GM19023 (cell line): ENCODE measurements at regions not wholly inside any gene's neighbourhood (a gene's known extent, or its start where the extent isn't known, plus 50 kb on each side); places are given as distances from the start of the nearest gene placed in this dataset.

Experiments used
- ATAC-seq: cut with Tn5 transposase; IDR thresholded peaks from one replicate; pipeline ENCODE4 v1.9.1; 2021; ENCODE audit warnings: mild to moderate bottlenecking, moderate library complexity; ENCODE audit not compliant: unreplicated experiment

DNA sequence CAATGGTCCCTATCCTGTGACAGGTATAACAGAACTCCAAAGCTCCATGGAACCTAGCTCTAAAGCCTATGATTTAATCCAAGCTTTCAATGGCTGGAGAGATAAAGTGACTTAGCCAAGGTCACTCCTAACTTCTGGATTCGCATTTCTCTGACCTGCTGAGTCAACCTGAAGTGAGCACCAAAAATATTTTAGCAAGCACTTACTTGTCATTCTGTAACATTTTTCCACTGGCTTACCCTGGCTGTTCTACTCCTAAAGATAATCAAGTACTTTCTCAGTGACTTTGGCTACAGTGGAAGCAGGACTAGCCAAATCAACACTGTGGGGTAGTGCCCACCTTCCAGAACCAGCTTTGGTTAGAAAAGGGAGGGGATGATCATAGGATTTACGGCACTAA, 188.3 kb downstream of the OGFRL1 start:
- no peak for ATAC-seq

DNA sequence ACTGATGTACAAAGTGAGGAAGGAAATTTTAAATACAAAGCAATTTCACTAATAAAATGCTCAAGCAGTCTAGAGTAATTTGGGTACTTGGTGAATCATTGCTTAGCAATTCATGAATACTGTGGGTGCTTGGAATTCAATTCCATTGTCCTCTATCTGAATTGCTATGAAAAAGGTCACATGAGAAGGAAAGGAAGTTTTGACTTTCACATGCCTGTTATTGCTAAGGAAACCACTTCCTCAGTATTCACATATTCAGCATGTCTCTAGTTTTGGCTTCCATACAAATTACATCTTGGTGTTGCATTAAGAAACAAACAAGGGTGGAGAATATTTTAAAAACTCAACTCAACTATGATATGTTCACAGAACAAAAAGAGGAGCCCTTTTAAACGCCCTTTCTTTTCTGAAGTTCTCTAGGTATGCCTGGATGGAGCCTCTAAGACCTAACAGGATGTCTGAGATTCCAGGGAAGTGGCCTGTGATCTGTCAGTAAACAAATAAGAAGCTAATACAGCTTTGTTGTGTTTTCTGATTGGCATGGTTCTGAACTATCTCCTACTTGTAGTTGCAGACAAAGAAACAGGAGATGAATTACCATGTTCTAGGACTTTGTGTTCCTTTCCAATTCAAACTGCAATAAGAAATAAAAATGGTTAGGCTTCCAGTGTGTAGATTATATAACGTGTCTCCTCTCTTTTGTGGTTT, 190.4 kb downstream of the OGFRL1 start:
- no peak for ATAC-seq

DNA sequence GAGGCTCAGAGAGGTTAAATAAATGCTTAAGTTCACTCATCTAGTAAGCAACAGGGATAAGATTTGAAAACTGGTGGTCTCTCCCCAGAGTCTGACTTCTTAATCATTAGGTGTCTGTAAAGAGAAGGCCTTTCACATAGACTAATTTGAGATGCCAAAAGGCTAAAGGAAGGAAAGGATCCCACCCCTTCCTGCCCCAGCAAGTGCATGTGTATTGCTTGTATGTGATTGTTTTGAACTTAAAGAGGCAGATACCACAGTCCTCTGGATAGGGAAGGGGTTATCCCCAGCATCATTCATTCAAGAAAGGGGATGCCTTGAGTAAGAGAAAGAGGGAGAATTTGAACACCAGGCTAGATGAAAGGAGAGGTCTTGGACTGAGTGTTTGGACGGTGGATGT, 192.0 kb downstream of the OGFRL1 start:
- no peak for ATAC-seq

DNA sequence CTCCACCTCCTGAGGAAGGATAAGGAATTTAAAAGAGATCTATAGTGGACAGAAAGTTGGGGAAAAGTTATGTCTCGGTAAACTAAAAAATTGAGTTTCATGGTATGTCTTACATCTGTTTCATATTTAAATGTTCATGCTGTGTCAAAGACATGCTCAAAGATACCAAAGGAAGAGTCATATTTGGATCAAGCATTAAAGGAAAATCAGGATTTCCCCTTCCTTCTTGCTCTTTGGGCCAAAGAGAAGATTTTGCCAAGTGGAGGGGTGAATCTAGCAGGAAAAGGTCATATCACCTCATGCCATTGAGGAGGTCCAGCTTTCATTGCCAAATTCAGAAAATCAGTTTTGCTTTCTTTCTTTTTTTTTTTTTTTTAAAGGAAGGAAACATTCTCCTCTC, 192.4 kb downstream of the OGFRL1 start:
- no peak for ATAC-seq

DNA sequence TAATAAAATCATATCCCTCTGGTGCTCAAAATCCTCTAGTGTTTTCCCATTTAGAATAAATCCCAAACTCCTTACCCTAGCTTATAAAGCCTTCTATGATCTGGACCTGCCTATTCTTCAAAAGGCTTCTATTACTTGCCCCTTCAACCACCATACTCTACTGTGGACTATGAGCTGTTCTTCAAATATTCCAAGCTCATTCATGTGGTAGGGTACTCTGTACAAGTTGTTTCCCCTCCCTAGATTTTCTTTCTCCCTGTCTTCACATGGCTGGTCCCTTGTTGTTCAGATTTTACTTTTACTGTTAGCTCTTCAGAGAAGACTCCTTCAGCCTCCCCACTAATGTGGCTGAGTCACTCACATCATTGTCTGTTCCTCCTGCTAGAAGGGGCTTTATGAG, 193.2 kb downstream of the OGFRL1 start:
- ATAC-seq = no peak

DNA sequence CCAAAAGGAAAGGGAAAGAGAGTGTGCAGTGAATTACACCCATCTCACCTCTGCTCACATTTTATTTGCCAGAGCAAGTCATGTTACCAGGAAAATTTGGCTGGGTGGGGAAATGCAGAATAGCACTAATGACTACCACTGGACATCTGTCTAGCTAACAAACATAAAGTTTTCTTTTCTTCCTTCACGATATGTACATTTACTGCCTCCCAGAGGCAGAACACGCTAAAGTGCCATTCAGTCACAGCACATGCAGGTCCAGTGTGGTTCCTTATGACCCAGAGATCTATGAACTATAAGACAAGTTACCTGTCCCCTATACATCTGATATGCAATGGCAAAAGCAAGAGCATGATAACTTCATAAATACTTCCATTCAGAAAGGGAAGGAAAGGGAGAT, 194.1 kb downstream of the OGFRL1 start:
- no peak for ATAC-seq

DNA sequence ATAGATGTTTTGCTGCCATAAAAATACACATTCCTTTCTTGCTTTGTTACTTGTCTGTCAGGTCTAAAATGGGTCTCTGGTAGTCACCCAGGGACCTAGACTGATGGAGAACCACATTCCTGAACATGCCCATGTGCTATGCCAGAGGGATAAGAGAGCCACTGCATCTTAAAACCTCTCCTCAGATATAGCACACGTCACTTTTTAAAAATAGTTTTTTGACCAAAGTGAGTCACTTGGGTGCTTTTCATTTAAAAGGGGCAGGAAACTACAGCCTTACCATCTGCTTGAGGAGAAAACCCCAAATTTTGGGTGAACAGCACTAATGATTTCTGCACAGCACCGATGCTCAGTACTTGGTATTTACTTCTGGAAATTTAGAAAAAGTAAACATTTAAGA, 197.8 kb downstream of the OGFRL1 start:
- no peak for ATAC-seq

DNA sequence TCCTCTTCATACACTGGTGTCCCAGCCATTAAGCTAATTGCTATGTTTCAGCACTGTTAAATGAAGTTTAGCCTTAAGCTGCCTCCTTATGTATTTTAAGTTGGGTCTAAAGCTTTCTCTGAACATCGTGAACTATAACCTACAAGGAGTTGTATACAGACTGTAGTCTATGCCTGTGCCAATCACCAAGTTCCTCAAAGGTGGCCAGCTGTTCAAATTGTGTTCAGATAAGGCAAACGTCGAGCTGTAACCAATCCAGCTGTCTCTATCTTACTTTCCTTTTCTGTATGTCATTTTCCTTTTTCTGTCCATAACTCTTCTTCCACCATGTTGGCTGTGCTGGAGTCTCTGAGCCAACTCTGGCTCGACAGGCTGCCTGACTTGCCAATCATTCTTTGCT, 199.6 kb downstream of the OGFRL1 start:
- peak; percentile 51 for ATAC-seq

DNA sequence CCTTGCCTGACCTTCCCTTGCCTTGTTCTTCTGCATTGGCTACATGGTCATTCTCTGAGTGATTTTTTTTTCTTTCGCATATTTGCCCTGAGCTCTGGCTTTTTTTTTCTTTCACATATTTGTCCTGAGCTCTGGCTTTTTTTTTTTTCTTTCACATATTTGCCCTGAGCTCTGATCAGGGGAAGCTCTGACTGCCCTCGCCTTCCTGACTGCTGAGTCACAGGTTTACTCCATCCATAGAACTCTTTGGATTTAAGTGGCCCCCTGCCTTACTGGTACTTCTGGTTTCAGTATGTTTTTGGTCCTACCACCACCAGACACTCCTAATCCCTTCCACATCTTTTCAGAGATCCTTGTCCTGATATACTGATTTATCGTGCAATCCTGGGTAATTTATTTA, 201.1 kb downstream of the OGFRL1 start:
- no peak for ATAC-seq

DNA sequence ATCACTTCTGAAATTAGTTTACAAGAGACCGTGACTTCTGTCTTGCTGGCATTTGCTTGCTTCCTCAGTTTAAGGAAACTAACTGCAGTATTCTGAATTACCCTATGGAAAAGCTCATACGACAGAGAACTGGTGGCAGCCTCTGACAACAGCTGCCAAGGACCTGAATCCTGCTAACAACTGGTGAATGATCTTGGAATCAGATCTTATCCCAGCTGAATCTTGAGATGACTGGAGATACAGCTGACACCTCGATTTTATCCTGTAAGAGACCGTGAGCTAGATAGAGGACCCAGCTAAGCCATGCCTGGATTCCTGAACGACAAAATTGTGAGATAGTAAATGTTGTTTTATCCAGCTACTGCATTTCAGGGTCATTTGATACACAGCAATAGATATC, 202.3 kb downstream of the OGFRL1 start:
- ATAC-seq = no peak

DNA sequence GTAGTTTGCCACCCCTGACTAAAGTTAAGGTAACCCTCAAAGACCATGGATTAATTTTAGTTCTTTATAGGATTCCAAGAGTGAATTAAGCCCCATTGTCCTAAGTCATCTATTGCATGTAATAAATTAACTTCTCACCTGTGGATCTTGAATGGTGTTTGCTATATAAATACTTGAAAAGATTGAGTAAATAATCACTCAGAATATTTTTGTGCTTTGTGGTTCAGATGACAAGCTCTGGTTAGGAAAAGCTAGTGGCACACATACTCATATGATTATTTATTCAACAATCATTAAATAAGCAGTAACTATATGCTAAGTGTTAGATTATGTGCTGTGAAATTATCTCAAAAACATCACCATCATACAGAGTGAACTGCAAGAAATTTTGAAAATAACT, 203.2 kb downstream of the OGFRL1 start:
- no peak for ATAC-seq

DNA sequence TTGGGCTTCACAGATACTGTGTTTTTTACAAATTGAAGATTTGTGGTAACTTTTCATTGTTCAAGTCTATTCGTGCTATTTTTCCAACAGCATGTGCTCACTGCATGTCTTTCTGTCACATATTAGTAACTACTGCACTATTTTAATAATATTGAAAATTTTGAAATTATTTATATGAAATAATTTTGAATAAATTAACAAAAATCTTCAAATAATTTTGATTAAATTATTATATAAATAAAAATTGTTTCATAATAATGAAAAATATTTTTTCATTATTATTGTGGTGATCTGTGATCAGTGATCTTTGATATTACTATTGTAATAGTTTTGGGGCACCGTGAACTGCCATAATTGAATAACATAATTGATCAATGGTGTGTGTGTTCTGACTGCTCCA, 204.1 kb downstream of the OGFRL1 start:
- no peak for ATAC-seq

DNA sequence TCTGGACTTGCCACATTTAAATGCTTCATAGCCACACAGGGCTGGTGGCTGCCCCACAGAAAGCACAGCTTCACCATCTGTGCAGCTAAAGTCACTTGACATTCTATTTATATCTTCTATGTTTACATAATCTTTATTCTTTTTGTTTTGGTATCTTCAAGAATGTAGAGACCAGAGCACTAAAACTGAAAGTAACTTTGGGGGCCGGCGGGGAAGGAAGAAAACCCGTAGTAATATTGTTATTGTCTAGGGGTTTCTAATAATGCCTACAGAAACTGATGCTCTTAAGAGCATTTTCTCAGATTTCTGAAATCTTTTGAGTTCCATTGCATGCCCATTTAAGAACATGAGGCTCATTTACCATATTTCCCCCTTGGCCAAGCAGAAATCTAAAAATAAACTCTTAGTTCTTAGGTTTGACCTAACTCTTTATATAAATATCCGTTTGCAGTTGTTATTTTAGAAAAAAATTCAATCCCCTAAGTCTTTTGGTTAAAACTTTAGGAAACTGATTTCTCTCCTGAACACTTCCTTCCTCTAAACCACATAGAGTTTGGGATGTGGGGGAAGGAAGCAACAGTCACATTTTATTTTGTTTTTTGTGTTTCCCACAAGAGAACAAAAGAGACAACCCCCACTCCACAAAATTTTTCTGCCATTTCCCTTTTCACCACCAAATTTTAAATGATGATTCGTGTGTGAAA, 207.6 kb downstream of the OGFRL1 start:
- ATAC-seq = peak; percentile 100

DNA sequence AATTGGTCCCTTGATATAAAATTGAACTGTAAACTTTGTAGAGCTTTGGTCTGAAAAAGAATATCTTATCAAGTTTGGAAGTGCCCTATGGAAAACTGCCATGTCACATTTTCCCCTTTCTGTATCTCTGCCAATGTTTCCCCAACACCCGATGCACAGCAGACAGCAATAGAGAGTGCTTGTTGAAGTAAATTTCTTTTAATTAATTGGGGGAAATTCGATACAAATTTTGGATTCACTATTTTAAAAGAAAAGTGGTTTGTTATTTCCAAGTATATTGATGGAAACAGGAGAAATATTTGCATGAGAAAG, 208.1 kb downstream of the OGFRL1 start:
- ATAC-seq = no peak

DNA sequence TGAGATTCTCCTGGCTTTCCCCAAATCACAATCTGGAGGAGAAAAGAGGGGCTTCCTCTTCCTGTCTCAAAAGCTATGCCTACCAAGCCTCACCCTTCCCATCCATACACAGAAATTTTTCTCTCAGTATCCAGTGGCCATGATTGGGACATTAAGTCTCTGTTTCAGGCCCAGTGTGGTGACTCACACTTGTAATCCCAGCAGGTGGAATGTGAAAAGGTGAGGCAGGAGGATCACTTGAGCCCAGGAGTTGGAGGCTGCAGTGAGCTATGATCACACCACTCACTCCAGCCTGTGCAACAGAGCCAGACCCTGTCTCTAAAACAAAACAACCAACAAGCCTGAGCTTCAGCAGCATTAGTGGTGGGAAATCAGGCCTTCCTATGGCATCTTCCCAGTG, 210.0 kb downstream of the OGFRL1 start:
- ATAC-seq = no peak

DNA sequence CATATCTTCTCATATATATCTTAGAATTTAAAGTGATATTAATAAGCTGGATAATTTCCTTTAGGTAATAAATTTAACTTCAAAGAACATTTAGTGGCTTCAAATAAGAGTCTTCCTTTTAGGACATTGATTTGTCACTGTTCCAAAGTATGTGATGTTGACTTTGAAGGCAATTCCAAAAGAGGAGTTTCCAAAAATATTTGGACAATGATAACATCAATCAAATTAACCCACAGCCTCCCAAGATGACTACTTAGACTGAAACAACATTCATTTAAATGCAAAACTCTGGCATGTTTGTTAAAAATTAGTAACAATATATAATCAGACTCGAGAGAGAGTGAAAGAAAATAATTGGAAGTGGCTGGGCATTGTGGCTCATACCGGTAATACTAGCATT, 211.1 kb downstream of the OGFRL1 start:
- ATAC-seq = no peak

DNA sequence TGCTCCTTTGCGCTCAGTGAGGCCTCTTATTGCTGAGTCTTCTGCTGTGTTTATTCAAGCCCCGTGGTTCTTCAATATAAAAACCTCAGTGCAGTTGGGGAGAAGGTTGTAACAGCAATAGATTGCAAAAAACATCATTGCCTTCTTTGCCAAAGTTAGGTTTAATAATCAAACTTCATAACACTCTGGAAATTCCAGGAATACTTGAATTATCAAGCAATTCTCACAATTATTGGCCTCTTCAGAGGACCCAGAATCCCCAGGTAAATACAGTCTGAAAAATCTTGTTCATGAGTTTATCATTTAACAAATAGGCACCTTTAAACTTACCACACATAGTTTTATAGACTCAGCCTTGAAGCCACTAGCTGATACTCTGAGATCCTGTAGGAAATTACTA, 213.6 kb downstream of the OGFRL1 start:
- no peak for ATAC-seq

DNA sequence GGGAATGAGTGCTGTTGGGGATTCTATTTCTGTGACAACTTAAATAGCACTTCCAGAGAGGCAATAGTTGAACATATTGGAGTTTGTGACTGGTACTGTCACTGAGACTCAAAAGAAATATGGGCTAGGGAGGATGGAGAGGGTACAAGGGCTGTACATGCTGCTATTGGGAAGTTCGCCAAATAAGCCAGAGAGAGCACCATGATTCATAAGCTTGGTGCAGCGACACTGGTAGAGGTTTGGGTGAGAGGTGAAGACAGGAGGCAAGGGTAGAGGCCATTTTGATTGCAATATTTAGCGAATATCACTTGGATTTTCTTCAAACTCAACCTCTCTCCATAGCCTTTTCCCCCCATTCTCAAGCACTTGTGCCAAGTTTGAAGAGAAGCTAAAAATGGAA, 214.3 kb downstream of the OGFRL1 start:
- ATAC-seq = no peak

DNA sequence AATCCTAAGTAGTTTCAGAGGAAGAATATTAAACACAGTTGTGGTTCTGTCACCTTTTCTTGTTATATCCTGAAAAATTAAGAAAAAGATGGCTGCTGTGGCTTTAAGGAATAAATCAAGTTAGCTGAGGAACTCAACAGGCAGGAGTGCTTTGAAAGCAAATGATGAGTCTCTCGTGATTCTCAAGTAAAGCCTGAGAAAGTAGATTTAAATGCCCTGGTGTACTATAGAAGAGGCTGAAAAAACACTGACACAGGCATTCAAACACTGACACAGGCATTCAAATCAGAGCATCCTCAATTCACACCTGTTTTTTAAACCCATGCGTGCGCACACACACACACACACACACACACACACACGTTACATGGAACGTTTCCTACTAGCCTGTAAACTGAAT, 218.6 kb downstream of the OGFRL1 start:
- no peak for ATAC-seq

DNA sequence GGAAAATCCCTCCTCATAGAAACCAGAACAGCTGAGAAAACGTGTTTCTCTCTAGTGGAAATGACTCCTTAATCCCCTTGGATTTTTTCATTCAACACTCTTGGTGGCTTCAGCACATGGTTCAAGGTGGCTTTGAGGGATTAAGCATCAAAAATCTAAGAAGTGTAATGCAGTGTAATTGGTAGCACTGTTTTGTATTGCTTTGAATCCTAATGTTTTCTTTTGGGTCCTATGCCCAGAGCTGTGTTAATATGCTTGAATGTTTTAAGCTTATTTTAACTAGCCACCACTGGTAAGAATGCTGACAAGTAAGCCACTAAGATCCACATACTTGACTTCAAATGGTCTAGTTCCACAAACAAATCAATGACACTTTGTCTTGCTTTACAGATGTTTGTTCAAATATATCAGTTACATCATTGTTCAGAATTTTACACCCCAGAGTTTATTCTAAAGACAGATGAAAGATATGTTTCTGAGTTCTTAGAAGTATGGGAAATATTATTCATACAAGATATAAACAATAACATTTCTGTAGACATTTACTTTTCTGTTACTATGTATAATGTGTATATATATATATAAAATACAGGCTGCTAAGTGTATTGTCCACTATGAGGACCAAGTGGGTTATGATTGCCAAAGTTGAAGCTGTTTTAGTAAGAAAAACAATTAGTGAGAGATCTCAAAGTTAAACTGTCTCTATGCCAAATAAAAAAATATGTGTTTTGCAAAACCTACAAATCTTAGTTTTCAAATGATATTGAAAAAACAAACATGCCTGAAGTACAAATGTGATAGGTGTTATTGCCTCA, 220.8 kb downstream of the OGFRL1 start:
- no peak for ATAC-seq

DNA sequence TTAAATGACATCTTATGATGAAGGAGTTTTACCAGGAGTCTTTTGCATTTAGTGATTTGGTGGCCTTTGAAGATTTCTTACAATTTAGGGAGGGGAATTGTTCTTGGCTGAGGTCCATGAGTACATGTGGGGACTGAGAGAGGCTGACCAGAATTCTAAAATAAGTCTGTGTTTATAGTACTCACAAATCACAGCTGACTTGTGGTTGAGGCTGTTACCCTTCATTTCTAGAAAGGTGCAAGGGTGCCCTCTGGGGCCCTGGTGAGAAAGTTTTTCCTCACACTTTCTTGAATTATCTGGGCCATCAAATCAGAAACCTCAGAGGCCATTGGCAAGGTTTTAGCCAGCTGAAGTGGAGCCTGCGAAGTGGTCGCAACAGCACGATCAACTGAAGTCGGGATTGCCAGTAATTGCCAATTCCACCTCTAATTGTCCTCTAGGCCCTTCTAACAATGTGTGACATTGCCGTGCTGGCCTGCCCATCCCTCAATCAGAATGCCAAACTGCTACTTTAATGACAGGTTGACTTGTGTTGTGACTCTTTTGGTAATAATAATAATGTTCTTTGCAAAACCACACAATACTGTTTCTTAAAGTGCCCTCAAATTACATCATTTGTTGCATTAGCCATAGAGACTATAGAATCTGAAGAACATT, 221.6 kb downstream of the OGFRL1 start:
- peak; percentile 89 for ATAC-seq

DNA sequence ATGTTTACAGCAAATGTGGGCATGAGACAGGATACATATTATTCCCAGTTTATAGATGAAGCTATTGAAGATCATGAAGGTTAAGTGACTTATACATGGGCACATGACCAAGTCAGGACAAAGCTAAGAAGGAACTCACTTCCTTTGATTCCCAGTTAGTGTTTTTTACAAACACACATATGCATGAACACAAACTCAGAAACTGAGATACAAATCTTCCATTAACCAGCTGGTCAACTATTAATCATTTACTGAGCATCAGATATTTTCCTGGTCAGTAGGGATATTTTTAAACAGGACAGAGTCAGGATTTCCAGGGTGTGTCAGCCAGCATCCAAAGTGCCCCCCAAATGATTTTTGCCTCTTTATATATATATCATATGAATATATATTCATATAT, 222.2 kb downstream of the OGFRL1 start:
- ATAC-seq = no peak
